Left renal cortex interstitium (tissue), 4 donors: ENCODE measurements at regions not wholly inside any gene's neighbourhood (a gene's known extent, or its start where the extent isn't known, plus 50 kb on each side); places are given as distances from the start of the nearest gene placed in this dataset.

Source experiments
- DNase-seq, 4 donors: peaks; one replicate each; pipeline ENCODE4 v3.0.0-alpha.2; 2013; ENCODE audit warnings: low read depth in 4 of 4, low spot score in 2 of 4, missing footprints in 1 of 4

- DNase-seq: no peak
These were observed 207.4 kb downstream of the ADAM29 start for GRCh38 chr4:175125410-175126068.

GRCh38 chr4:175127314-175127713, 209.2 kb downstream of the ADAM29 start:
- DNase-seq: no peak

- no peak for DNase-seq
These were observed 211.6 kb downstream of the ADAM29 start for GRCh38 chr4:175129797-175130196.

GRCh38 chr4:175139205-175139604, 221.0 kb downstream of the ADAM29 start:
- DNase-seq: no peak

- DNase-seq: no peak
These were observed 225.0 kb downstream of the ADAM29 start for GRCh38 chr4:175143116-175143515.

GRCh38 chr4:175146799-175147198, 228.6 kb downstream of the ADAM29 start:
- DNase-seq: no peak

- DNase-seq: no peak
These were observed 229.1 kb downstream of the ADAM29 start for GRCh38 chr4:175147233-175147632.

- DNase-seq: no peak
These were observed 247.9 kb downstream of the ADAM29 start for GRCh38 chr4:175166020-175166419.

- no peak for DNase-seq
These were observed 258.6 kb downstream of the ADAM29 start for GRCh38 chr4:175176710-175177109.

- DNase-seq: no peak
These were observed 272.5 kb downstream of the ADAM29 start for GRCh38 chr4:175190654-175191053.

- no peak for DNase-seq
These were observed 279.9 kb downstream of the ADAM29 start for GRCh38 chr4:175198056-175198455.

- DNase-seq: no peak
These were observed 297.1 kb downstream of the ADAM29 start for GRCh38 chr4:175215208-175215607.

- no peak for DNase-seq
These were observed 297.5 kb downstream of the ADAM29 start for GRCh38 chr4:175215657-175216056.

- DNase-seq: no peak
These were observed 311.0 kb downstream of the ADAM29 start for GRCh38 chr4:175229154-175229553.

- DNase-seq: no peak
These were observed 316.0 kb downstream of the ADAM29 start for GRCh38 chr4:175234162-175234561.

GRCh38 chr4:175238827-175239517, 320.8 kb downstream of the ADAM29 start:
- DNase-seq: no peak

GRCh38 chr4:175246941-175247340, 328.8 kb downstream of the ADAM29 start:
- DNase-seq: no peak

- DNase-seq: no peak
These were observed 334.5 kb downstream of the ADAM29 start for GRCh38 chr4:175252642-175253041.

- no peak for DNase-seq
These were observed 335.2 kb downstream of the ADAM29 start for GRCh38 chr4:175253184-175253902.

- DNase-seq: no peak
These were observed 345.4 kb downstream of the ADAM29 start for GRCh38 chr4:175263537-175263936.

- DNase-seq: no peak
These were observed 353.0 kb downstream of the ADAM29 start for GRCh38 chr4:175271010-175271630.
